GM21576 (cell line): ENCODE measurements at regions not wholly inside any gene's neighbourhood (a gene's known extent, or its start where the extent isn't known, plus 50 kb on each side); places are given as distances from the start of the nearest gene placed in this dataset.
"Not testable (repeated sequence)": the region's sequence is repeated elsewhere in the genome, so short reads cannot be mapped to it uniquely, and the experiment has no call there.

ENCODE experiments used
- ATAC-seq: cut with Tn5 transposase; IDR thresholded peaks from one replicate; pipeline ENCODE4 v1.9.1; 2021; ENCODE audit warnings: mild to moderate bottlenecking, moderate library complexity; ENCODE audit not compliant: unreplicated experiment

DNA sequence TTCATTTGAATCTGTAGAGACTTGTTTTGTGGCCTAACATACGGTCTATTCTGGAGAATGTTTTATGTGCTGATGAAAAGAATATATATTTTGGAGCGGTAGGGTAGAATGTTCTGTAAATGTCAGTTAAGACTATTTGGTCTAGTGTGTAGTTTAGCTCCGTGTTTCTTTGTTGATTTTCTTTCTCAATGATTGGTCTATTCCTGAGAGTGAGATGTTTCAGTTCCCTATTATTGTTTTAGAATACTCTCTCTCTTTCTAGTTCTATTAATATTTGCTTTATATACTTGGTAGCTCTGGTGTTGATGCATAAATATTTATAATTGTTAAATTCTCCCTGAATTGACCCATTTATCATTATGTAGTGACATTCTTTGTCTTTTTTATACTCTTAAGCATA is 236.5 kb downstream of the GLUD2 start:
- peak; percentile 80 for ATAC-seq

DNA sequence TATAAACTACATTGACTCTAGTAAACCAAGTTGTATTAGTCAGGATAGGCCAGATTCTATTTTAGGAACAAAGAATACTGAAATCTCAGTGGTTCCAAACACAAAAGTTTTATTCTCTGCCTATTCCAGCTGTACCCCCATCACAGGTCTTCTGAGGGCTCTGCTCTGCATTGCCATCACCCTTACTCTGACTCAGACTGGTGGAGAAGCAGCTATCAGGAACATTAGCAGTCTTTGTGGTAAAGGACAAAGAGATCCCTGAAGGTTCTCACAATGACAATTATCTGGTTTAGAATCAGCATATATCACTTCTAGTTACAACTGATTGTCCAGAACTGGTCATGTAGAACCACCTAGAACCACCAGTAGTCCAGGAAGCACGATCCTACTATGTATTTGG is 251.1 kb downstream of the GLUD2 start:
- ATAC-seq, result no peak

DNA sequence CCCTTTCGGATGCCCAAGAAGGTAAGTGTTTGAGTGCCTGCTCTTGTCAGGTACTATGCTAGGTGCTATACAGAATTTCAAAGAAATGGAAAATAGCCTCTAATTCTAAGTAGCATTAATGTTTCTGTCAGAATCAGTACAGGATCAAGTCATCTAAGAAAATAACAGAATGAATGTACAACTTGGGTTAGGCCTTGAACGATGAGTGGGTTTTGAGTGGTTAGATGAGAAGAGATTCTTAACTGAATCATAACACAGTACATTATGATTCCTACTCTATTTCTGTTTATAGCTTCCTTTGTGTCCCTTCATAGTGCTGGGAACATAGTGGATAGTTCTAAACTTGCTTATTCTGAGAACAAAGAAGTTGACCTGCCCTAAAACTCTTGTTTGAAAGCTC is 253.9 kb downstream of the GLUD2 start:
- no peak for ATAC-seq

DNA sequence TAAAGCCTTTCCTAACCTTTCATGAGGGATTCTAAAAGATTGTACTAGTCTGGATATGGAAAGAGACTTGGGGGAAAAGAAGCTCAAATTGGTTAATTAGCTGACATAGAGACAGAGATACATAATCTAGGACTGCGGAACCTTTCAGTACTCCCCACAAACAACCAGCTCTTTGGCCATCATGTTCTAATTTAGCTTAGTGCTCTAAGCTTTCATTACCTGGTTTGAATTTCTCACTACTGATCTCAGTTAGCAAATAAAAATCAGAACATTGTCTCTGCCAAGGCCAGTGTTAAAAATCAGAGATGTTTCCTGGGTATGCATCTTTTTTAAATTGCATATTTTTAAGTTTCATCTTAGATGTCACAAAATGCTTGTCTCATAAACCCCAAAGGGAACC is 254.4 kb downstream of the GLUD2 start:
- no peak for ATAC-seq

DNA sequence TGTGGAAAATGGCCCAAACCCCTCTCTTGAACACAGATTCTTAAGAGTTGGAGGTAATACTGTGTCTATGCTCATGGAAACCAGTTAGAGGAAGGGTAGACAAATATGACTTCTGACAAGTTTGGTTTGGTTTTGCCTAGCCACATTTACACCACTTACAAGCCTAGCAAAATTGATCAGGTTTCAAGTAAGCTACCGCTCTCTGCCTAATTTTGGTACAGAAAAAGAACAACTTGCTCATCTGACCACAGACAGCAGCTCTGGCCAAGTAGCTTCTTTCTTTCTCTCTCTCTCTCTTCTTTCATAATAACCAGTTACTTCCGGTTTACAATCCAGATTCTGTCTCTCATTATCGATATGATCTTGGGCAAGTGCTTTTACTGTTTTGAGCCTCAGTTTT is 260.0 kb downstream of the GLUD2 start:
- peak; percentile 76 for ATAC-seq

DNA sequence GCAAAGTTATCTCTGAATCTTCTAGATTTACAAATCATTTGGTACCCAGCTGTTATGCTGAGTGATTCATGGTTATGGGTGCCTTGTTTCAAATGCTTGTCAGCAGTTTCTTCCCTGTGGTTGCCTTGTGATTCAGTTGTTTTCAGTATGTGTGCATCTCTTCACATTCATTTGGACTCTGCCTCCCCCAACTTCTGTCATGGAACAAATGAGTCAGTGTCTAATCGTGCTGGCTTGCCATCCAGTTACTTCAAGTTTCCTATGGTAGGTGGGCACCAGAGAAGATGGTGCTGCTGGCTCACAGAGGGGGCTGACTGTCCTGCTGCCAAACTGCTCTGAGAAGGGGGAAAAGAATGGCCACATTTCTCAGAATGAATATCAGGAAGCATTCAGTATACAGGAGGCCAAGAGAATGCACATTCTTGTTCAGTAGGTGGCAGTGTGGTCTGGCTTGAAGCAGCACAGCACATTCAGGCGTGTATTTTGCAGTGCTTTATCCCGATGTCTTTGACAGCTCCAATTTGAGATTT is 260.9 kb downstream of the GLUD2 start:
- ATAC-seq, result peak; percentile 70

DNA sequence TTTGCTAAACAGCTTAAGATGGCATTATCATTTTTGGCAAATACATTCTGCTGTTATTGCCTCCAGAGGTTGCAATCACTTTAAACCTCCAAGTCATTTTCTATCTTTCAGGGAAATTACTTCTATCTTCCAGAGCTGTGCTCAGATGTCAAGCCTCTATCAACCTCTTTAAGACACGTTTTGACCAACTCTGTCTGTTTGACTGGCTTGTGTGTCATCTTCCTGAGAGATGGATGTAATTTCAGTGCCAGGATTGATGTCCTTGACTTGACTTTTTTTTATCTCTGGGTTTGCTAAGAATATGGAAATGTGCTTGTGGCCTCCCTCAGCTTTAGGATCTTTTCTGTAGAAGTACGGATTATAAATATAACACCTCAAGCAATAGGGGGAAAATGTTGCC is 263.4 kb downstream of the GLUD2 start:
- no peak for ATAC-seq

DNA sequence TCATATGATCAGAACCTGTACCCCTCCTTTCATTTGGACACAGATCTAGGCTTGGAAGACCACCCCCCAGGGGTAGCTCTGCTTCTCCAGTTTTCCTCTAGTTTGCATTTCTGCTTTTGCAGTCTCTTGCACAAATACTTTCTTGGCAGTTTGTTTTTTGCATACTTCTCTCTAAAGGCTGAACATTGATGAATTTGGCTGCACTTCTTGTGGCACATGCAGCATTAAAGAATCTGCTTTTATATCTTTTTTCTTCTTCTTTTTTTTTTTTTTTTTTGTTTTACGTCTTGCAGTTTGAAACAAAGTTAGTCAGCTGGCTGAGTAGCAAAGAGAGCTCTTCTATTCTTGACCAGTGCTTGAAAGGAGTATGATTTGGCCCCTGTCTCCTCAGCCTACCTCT is 273.0 kb downstream of the GLUD2 start:
- no peak for ATAC-seq

DNA sequence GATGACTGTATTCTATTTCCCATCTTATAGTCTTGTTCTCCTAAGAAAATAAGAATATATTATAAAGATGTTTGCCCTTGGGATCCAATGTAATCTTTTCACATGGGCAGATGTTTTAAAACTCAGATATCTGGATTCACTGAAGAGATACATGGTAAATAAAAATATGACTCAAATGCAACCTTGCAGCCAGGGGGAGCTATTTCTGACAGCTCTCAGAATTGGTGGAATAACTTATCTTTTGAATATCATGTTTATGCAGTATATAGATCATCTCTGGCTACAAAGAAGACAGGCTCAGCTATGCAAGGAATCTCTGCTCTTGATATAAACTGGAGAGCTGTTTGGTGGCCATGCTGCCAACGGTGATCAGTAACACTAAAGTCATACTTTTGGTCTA is 274.7 kb downstream of the GLUD2 start:
- no peak for ATAC-seq

DNA sequence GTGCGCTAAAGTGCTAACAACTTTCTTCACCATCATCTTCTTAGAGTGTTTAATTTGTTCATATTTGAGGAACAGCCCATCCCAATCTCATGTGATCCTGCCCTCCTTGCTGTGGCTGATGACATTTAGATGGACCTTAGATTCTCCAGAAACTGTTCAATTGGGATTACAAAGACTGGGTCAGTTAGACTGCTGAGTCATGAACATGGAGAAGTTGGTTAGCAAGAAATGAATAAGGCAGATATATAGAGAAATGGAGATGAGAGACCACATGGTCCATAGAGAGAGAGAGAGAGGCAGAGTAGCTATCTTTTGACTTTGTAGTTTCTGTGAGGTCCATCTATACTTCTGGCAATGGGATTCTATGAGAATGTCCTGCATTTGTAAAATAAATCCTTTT is 275.9 kb downstream of the GLUD2 start:
- ATAC-seq, result no peak

DNA sequence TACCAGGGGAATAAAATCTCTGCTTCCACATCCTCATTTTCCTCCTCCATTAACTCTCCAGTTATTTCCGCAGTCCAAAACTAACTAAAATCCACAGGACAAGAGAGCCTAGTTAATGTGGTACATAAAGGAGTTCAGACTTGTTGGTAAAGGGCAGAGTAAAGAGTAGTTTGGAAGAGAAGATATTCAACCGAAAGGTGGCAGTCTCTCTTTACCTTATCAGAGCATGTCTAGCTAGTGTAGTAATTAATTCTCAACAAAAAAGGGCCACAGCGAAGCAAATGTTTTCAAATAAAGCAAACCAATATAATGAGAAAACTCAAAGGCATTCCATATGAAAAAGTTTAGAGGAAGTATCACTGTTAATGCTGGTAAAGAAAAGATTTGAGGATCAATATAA is 286.5 kb downstream of the GLUD2 start:
- ATAC-seq, result no peak

DNA sequence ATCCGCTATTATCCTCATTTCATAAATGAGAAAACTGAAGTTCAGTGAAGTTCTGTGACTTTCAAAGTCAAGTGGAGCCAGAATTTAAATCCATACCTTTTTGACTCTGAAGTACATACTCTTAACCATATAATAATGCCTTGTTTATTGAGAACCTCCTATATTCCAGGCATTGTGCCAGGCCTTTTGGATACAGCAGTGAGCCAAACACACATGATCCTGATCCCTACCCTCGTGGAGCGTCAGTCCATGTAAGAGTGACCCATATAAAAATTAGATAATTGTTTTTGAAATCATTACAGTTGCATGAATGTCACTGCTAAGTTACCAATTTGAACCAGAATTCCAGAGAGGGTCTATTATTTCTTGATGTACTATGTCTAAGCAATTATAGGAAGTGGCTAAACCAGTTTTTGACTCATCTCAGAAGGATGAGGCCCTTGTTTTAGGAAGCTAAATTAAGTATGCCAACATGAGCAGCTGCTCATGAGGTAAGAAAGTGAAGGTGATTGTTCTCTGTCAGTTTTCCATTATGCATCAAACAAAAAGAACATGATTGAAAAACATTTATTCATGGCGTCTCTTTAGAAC is 289.5 kb downstream of the GLUD2 start:
- no peak for ATAC-seq

DNA sequence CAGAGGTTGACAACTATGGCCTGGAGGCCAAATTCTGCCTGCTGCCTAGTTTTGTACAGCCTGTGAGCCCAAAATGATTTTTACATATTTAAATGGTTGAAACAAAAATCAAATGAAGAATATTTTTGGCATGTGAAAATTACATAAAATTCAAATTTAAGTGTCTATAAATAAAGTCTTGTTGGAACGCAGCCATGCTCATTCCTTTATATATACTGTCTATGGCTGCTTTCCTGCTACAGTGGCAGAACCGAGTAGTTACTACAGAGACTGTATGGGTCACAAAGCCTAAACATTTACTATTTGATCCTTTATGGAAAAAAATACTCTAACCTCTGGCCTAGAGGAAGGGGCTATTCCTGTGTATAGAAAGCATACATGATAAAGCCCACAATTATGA is 290.4 kb downstream of the GLUD2 start:
- ATAC-seq, result no peak

DNA sequence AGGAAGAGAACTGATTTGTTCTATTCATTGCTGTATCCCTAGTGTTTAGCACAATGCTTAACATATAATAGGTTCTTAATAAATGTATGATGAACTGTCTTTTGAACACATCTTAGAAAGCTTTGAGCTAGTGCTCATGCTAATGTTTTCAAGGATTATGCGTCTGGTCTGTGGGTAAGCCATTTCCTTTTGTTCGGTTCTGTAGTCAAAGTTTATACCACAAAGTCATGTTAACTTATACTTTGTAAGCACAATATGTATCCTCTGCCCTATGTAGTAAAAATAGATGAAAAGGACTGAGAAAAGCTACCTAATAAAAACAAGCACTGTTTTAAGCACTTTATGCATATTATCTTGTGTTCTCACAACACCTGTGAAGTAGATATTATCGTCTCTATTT is 301.9 kb downstream of the GLUD2 start:
- ATAC-seq, result no peak

DNA sequence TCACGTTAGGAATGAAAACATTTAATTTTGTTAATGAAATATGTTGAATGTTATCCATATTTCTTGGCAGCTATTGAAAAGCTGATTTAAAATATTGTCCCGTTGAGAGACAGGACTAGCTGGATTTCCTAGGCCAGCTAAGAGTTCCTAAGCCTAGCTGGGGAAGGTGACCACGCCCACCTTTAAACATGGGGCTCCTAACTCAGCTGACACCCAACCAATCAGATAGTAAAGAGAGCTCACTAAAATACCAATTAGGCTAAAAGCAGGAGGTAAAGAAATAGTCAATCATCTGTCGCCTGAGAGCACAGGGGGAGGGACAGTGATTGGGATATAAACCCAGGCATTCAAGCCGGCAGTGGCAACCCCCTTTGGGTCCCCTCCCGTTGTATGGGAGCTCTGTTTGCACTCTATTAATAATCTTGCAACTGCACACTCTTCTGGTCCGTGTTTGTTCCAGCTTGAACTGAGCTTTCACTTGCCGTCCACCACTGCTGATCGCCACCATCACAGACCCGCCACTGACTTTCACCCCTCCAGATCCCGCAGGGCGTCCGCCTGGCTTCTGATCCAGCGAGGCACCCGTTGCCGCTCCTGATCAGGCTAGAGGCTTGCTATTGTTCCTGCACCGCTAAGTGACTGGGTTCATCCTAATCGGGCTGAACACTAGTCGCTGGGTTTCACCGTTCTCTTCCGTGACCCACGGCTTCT is 308.9 kb downstream of the GLUD2 start:
- no peak for ATAC-seq

DNA sequence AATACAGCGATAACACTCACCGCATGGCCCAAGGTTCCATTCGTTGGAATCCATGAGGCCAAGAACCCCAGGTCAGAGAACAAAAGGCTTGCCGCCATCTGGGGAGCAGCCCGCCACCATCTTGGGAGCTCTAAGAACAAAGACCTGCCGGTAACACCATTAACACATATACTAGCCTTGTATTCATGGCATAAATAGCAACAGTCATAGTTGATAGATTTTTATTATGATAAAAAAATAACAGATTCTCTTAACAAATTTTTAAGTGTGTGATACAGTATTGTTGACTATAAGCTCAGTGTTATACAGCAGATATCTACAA is 309.4 kb downstream of the GLUD2 start:
- no peak for ATAC-seq

DNA sequence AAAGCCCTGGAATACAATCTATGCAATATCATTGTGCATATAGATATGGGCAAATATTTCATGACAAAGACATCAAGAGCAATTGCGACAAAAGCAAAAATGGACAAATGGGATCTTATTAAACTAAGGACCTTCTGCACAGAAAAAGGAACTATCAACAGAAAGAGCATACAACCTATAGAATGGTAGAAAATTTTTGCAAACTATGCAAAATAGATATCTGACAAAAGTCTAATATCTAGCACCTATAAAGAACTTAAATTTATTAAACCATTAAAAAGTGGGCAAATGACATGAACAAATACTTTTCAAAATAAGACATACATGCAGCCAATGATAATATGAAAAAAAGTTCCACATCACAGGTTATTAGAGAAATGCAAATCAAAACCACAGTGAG is 312.9 kb downstream of the GLUD2 start:
- no peak for ATAC-seq

DNA sequence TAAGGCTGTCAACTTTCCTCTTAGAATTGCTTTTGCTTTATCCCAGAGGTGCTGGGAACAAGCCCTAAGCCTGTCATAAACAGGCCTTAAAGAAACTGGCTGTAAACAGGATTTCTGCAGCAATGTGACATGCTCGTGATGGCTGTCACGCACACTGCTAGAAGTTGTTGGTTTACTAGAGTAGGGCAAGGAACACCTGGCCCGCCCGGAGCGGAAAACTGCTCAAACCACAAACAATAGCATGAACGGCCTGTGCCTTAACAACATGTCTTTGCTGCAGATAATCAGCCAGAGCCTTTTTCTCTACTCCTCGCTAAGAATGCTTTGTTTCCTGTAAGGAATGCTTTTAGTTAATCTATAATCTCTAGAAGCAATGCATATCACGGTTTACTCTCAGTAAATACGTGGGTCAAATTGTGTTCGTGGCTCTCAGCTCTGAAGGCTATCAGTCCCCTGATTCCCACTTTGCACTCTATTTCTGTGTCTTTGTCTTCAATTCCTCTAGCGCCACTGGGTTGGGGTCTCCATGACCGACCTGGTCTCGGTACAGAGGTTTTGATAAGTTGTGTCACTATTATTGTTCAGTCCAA is 318.3 kb downstream of the GLUD2 start:
- no peak for ATAC-seq

DNA sequence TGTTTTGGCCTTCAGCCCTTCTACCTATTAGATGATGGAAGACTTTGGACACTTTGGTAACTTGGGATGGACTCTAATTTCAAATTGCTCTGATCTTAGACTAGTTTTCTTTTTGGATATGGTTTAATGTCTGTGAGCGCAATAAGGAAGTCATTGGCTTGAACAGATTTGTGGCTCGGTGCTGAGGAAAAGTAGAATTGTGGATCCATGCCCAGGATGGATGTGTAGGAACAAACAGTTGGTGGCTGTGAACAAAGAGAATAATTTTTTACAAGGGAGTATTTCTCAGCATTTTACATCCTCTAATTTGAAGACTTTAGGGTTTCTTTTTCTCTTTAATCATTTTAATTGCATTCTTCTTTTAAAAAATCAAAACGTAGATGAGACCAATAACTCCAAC is 327.1 kb downstream of the GLUD2 start:
- no peak for ATAC-seq

DNA sequence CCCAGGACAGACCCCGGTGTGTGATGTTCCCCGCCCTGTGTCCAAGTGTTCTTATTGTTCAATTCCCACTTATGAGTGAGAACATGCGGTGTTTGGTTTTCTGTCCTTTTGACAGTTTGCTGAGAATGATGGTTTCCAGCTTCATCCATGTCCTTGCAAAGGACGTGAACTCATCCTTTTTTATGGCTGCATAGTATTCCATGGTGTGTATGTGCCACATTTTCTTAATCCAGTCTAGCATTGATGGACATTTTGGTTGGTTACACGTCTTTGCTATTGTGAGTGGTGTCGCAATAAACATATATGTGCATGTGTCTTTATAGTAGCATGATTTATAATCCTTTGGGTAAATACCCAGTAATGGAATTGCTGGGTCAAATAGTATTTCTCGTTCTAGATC is 334.5 kb downstream of the GLUD2 start:
- not testable (repeated sequence) for ATAC-seq

DNA sequence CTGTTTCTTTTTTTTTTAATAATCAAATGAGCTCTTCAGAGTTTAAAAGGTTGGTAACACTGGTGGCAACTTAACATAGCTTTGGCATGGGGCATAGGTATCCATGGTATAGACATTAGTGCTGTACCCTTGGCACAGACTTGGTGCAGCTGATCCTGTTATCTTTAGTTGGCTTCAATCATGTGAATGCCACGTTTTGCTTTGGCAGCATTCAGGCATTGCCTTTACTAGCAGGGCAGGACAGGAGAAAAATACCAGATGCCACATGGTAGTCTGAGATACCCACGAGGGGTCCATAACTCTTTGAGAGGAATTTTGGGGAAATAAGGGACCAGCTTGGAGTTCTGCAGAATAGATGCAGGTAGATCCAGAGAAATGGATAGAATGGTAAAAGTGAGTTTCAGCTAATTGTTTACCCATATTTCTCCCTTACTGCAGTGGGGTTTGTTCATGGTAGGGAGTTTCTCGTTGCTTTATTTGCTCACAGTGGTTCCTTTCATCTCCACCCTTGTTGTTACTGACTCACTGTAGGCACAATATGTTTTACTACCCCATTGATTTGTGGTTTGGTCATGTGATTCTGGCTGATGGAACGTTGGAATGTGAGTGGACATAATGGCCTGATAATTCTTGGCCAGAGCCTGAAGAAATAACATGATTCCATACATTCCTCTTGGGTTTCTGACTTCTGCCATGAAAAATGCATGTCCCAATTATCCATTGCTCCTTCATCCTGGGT is 342.7 kb downstream of the GLUD2 start:
- ATAC-seq, result no peak

DNA sequence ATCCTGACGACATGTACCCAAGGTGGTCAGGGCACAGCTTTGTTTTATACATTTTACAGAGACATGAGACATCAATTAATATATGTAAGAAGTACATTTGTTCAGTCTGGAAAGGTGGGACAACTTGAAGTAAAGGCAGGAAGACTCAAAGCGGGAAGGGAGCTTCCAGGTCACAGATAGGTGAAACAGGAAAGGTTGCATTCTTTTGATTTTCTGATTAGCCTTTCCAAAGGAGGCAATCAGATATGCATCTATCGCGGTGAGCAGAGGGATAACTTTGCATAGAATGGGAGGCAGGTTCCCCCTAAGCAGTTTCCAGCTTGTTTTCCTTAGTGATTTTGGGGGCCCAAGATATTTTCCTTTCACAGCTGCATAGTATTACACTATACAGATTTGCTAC is 358.4 kb downstream of the GLUD2 start:
- ATAC-seq, result no peak
